Kidney glomerular epithelial cell (primary cell): ENCODE measurements at regions not wholly inside any gene's neighbourhood (a gene's known extent, or its start where the extent isn't known, plus 50 kb on each side); places are given as distances from the start of the nearest gene placed in this dataset.
"Not testable (repeated sequence)": the region's sequence is repeated elsewhere in the genome, so short reads cannot be mapped to it uniquely, and the experiment has no call there.

Source experiments
- DNase-seq: peaks from one replicate; lab custom pipeline; 2025; lab: John Stamatoyannopoulos, UW

DNA sequence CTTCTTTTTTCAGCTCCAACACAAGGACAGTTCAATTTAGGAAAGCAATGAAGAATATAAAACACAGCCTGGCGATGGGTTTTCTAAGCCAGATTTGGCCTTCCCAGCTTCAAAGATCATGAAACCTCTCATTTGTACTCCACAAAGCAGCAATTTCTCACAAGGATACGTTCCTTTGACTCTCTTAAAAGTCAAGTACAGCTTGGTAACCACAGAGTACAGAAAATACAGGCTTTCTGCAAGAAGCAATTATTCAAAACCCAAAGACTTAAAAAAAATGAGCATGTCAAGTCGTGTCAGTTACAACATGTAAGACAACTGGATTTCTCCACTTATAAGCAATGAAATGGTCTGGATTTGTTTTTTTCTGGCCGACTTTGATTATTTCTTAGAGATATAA, 321.4 kb downstream of the FGFR2 start:
- DNase-seq, result no peak

DNA sequence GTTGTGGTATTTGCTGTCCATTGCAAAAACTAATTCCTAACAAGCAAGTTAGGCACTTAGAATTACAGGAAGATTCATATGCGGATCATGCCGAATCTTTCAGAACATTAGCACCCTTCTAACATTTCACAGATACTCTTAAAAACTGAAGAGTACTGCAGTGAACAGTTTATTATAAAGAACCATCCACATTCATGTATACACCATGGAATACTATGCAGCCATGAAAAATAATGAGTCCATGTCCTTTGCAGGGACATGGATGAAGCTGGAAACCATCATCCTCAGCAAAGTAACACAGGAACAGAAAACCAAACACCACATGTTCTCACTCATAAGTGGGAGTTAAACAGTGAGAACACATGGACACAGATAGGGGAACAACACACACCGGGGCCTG, 319.9 kb downstream of the FGFR2 start:
- not testable (repeated sequence) for DNase-seq

DNA sequence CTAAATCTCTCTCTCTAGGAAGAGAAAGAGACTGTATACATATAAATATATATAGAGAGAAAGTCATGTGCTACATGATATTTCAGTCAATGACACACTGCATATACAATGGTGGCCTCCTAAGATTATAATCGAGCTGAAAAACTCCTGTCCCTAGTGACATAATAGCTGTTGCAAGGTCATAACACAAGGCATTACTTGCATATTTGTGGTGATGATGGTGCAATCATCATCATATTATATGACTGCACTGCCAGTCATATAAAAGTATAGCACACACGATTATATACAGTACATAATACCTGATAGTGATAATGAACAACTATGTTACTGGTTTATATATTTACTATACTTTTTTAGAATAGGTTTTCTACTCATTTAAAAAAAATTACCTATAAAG, 316.7 kb downstream of the FGFR2 start:
- DNase-seq, result no peak

DNA sequence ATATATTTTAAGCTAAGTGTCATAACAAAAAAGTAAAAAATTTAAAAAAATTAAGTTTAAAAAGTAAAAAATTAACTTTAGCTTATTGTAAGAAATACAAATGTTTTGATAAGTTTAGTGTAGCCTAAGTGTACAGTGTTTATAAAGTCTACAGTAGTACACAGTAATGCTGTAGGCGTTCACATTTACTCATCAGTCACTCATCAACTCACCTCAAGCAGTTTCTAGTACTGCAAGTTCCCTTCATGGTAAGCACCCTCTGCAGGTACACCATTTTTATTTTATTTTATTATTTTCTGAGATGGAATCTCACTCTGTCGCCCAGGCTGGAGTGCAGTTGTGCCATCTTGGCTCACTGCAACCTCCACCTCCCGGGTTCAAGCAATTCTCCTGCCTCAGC, 316.0 kb downstream of the FGFR2 start:
- no peak for DNase-seq

DNA sequence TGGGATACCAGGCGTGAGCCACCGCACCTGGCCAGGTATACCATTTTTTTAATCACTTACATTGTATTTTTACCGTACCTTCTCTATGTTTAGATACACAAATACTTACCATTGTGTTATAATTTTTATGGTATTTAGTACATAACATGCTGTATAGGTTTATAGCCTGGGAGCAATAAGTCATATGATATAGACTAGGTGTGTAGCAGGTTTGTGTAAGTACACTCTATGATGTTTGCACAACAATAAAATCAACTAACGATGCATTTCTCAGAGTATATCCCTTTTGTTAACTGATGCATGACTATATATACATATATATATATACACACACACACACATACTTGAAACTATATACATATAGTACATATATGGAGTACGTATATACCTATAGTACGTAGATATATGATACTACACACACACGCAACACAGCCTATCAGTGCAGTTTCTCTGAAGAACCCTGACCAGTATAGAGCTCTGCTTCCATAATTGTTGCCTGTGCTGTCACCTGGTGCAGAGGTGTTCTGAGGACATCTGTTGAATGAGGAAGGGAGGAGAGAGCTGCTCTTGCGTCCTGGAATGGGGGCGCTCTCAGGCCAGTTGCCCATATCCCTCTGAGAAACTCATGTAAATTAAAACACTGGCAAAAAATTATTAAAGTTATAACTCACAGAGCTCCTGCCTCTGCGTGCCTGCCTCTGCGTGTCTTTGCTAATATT, 315.3 kb downstream of the FGFR2 start:
- no peak for DNase-seq

DNA sequence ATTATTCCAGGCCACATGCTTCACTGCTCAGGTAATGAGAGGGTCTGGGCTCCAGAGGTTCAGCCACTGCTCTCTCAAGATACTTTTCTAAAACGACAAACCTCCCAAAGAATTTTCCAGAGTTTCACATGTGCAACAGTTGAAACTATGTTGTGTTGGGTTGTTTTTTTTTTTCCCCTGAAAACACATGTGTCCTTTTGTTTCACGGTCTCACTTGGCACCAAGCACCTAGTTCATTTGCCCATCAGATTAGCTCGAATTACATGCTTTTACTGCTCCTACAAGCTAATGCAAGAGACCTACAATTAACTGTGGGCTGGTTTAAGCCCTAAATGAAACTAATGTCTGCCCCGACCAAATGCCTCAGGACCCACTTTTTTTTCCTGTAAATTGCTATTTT, 313.3 kb downstream of the FGFR2 start:
- DNase-seq, result no peak

DNA sequence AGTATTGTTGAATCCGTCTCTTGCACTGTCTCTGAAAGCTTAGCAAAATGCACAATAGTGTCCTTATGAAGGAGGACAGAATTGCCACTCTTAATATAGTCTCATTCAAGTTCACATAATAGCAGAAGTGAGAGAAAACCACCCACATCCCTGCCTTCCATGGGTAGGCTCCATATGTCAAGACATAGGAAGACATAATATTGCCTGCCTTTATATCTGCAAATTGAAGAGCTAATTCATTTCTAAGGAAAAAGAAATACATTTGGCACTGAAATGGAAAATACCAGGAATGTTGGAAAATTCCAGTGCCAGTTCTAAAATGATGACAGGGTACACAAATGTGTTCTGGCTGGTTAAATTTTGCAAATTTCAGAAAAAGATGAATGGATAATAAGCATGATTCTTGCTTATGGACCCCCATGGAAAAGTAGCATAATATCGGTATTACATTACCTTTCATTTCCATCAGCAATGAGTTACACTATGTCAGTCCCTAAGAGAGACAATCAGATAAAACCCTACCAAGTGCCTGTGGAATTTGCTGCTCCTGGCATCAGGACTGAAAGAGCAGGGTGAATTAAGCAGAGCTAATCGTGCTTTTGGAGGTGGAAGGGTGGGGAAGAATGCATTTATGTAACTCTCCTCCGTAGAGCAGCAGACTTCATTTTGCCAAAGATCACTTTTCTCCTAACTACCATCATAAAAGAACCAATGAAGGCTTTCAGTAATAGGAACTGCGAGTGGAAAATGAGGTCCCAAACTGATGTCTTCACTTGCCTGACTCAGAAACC, 312.6 kb downstream of the FGFR2 start:
- DNase-seq, result no peak

DNA sequence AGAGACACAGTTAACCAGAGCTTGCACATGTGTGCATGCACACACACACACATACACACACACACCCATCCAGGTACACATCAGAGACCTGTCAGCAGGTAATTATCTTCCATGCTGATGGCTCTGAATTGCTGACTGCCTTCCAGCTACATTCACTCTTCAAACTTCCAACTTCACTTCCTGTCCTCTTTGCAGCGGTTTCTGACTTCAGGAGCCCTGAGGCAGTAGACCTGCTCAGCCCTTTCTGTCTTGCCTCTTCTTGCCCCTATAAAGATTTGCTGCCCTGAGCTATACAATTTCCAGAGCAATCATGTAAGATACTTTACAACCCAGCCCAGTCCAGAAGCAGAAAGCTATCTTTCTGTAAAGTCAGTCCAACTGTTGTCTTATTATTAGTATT, 310.2 kb downstream of the FGFR2 start:
- DNase-seq, result no peak

DNA sequence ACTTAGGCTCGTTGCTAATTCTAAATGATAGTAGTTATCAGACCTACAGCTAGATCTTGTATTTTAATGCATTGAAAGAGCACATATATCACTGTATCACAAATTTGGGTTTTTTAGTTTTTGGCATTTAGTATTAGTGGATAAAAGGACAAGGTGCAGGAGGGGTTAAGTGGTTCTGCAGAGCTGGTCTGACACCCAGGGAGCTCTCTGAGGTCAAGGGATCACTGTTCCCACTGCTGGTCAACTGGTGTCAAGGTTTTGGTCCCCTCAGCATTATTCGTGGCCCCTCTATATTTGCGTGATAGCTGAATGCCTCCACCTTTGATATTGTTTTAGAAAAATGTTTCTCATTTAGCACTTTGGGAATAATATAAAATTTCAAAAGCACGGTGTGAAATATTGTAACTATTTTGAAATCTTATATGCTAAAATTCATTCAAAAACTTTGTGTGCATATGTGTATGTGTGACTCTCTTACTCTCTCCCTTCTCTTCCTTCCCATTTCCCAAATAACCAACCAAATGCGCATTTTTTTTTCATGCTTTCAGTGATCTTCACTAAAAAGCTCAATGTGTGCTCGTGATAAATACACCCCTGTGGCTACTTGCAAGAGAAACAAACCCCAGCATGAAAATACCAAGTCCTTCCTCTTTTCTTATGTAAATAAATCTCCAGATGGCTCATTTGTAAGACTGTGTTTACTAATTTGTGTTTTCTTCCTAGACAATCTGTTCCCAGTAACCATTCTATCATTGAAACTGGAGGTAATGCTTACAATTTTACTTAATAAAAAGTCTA, 309.2 kb downstream of the FGFR2 start:
- DNase-seq, result no peak

DNA sequence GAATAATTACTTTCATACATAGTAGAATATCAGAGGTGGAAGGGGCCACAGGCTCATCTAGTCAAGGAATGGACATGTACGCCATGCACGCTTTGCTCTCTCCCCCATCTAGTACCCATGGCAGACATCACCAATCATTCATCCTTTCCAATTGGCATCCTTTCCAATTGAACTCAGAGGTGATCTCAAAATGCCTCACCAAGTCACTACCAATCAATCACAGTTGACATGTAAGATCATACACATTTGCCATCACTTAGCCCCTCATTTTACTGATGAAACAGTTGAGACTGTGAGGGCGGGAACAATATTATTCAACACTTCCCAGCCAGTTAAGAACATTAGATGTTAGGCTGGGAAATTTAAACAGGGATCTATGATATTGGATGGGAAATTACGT, 308.4 kb downstream of the FGFR2 start:
- DNase-seq, result no peak

DNA sequence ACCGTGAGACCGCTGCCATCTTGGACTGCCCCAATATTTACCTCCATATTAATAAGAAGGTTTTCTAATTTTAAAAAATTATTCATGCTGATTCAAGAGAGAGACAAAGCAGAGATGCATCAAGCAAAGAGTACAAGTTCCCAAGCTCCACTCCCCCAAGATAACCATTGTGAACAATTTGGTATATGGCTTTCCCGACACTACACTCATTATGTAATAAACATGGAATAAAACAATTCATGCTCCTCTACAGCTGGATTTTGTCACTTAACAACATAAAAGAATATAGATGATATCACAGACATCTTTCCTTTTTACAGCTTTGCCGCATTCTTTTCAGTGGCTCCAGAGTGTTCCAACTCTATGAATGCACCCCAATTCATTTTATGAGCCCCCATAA, 307.6 kb downstream of the FGFR2 start:
- no peak for DNase-seq

DNA sequence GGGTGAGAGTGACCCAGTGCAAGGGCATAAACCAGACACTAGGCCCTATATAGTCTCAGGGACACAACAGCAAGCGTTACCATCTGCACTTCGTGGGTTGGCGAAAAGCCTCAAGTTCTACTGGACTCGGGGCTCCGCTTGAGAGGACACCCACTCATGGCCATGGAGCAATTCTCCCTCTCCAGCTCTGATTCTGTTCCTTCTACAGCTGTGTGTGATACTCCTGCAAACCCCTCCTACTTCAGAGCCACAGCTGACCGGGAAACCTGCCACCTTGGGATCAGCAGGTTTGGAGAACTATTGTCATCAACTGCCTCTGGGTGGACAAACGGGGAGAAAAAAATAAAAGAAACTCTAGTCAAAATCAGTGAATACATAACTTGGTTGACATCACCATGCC, 306.9 kb downstream of the FGFR2 start:
- DNase-seq, result no peak

DNA sequence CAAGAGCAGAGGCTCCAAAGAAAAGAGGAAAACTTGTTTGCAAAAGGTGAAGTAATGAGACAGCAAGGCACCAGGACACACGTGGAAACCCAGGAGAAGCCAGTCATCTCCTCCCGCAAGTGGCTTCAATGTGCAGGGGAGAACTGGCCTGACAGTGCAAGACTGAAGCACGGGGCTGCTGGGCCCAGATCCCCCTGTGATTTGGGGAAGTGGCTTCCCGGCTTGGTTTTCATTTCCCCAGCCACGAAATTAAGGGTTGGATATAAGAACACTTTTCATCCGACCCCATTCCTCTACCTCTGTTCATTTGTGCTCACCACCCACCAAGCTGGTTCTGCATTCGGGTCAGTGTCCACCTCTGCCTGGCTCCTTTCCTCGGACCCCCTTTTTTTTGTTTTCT, 306.4 kb downstream of the FGFR2 start:
- no peak for DNase-seq

DNA sequence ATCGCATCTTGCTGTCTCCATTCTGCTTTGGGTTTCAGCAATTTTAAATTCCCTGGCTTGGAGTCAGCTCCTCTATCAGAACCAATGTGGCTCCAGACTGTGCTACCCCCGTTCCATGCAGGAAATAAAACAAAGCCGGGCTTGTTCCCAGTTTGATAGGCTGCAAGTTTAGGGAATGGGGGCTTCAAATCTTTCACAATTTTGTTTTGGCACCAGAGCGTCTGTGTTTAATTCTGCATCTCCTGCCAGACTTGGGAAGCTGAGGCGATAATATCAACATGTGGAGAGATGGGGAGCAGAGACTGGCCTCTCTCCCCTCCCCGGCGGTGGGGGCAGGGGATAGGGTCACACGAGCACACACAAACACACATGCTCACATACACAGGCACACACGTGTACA, 305.9 kb downstream of the FGFR2 start:
- DNase-seq, result no peak

DNA sequence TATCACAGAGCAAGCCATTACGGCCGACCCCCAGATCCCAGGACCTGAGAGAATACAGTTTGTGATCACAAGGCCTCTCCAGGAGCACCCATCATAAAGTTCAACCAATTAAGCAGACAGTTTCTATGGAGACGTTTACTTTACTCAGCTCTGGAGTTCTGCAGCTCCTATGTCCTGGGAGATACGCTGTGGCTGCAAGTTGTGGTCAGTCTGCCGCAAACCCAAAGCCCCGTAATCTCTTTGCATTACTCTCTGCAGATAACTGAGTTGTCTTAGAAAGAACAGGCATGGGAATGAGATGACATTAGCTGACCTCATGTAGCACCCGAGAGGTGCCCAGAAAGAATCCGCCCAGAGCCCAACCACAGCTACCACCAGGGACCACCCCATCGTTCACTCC, 305.1 kb downstream of the FGFR2 start:
- DNase-seq, result no peak

DNA sequence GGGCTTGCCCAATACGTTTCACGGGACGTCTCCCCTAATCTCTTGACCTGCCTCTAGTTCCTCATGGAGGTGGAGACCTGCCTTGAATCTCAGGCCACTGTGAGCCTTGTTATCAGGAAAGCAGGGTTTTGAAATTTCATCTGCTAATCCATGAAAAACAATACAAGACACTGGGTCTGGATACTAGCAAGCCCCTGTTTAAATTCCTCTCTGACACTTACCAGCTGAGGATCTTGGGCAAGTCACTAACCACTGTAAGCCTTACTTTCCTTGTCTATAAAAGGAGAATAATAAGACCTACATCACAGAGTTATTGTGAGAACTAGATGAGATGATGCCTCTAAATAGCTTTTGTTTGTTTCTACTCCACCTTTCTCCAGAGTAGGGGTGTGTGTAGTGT, 303.6 kb downstream of the FGFR2 start:
- no peak for DNase-seq

DNA sequence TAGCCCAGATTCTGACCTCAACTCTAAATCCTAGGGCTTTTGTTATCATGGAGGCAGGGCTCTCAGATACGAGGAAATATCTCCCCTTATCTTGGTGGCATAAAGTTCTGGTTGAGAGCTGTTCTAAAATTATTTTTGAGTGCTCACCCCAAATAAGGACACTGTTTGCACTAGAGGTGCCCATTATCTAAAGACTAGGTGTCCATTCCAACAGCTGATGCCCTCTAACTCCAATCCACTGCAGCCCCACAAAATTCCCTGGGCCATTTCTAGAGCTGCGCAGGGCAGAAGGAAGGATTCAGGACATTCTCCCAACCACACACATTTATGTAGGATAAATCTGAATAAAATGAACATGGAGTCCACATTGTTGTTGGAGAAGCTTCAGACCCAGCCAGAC, 301.9 kb downstream of the FGFR2 start:
- DNase-seq, result no peak

DNA sequence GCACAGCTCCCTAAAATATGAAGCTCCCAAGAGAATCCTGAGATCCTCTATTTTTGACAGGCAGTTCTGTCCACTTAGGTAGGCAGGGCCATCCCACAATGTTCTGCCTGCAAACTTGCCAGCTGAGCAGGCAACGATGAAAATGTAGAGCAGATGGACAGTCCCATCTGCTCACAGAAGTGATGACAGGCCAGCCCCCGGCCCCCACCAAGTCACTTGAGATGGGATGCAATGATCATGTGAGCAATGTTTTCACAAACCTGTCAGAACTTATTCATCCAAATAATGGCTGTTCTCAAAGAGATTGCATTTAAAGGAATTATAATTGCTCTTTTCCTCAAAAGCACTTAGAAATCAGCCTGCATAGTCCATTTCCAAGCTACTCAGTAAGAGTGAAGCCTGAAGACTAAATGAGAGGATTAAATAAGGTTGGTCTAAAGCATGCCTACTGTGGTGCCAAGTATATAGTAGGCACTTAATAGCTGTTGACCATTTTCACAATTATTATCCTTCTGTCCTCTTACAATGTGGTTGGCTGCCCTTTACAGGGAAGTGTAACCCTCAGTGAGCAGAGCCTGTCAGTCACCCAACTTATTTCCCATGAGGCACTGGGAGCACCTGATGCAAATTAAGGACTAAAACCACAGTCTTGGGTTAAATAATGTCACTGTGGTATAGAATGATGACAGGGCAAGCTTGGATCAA, 301.2 kb downstream of the FGFR2 start:
- DNase-seq, result no peak

DNA sequence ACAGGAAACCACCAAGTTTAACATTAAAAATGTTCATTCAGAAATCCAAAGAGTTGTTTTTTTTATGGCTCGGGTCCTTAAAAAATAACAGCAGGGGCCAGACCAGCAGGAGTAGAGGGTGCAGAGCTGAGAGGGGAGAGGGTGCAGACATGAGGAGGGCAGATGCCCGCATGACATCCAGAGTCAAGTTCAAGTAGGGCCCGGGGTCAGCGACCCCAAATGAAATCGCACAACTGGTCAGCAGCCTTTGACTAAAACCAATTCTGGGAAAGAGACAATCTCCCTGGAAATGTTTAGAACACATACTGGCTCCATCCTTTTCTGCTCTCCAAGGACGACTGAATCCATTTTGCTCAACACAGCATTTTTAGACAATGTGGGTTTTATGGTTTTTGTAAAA, 297.5 kb downstream of the FGFR2 start:
- DNase-seq, result no peak

DNA sequence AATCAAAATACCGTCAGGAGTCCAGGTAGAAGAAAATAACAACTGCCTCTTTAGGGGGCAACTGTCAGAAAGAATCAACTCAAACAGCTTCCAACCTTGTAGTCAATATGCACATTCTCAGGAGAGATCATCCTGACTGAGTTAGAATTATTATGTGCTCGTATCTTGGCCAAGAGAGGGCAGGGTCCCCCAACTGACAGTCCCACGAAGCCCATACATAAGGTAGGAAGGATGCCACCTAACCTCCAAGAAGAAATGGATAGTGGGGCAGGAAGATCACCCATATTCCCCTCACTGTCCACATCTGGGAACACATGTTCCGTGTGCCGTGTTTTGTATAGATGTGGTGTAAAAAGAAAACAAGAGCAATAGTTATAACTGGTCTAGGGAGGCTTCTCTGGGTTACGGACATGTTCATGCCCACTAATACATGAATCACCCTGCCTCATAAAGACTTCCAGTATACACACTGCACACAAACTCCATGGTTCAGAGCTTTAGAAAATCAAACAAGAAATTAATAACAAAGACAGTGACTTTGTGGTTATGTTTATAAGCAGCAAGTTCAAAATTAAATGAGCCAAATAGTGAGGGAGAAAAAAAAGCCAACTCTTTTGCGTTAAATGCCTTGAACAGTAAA, 295.6 kb downstream of the FGFR2 start:
- peak; percentile 66 for DNase-seq

DNA sequence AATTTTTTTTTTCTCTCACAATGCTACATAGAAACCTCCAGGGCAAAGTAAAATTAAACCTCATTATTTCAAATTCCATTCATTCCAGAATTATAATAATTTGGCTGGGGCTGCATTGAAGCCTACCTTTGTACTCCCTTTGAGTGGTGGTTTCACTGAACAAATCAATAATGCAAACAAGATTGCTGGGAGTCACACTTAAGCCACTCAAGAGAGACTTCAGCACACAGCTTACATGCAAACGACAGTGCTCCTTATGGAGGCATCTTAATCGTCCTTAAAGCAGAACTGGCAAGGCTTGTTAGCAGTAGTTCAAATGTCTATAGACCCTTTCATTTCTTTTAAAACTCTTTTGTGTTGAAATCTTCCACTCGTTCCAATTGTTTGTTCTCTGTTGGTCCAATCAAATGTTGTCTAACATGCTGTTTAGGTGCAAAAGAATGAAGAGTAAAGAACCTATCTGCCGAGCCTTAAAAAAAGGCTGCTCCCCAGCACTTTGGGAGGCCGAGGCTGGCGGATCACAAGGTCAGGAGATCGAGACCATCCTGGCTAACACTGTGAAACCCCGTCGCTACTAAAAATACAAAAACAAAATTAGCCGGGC, 294.9 kb downstream of the FGFR2 start:
- DNase-seq, result no peak
